Transverse colon (tissue), 4 donors: ENCODE measurements at regions not wholly inside any gene's neighbourhood (a gene's known extent, or its start where the extent isn't known, plus 50 kb on each side); places are given as distances from the start of the nearest gene placed in this dataset.
"Not testable (repeated sequence)": the region's sequence is repeated elsewhere in the genome, so short reads cannot be mapped to it uniquely, and the experiment has no call there.

ENCODE experiments used
- POLR2A ChIP-seq: fragments of 450-650 bp; IDR thresholded peaks from one replicate; pipeline ENCODE4 v1.6.1; 2016; ENCODE audit warnings: antibody characterized with exemption, mild to moderate bottlenecking, moderate library complexity
- POLR2AphosphoS5 ChIP-seq, 3 donors: sonication (generic); formaldehyde crosslinking; IDR thresholded peaks; one replicate each; pipeline ENCODE4 v1.6.1; 2016; ENCODE audit warnings: antibody characterized with exemption in 3 of 3
- TF ChIP-seq, protein P1 (sequence below), 5 experiments: fragments of 200-600 bp in 3 of 5; fragments of 450-650 bp in 2 of 5; sonication (generic) in 3 of 5; IDR thresholded peaks; 1 replicate in 2 of 5; 2 replicates in 3 of 5; pipeline ENCODE4 v1.5.1; 2016 to 2017; ENCODE audit warnings: antibody characterized with exemption in 5 of 5, inconsistent platforms in 3 of 5, mild to moderate bottlenecking in 2 of 5, moderate library complexity in 1 of 5

DNA sequence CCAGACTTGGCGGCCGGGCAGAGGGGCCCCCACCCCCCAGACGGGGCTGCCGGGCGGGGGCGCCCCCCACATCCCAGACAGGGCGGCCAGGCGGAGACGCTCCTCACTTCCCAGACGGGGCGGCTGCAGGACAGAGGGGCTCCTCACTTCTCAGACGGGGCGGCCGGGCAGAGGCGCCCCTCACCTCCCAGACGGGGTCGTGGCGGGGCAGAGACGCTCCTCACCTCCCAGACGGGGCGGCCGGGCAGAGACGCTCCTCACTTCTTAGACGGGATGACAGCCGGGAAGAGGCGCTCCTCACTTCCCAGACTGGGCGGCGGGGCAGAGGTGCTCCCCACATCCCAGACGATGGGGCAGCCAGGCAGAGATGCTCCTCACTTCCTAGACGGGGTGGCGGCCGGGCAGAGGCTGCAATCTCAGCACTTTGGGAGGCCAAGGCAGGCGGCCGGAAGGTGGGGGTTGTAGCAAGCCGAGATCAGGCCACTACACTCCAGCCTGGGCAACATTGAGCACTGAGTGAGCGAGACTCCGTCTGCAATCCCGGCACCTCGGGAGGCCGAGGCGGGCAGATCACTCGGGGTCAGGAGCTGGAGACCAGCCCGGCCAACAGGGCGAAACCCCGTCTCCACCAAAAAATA lies 79.0 kb upstream of the TBX5 start:
- not testable (repeated sequence) for TF ChIP-seq POLR2A; POLR2AphosphoS5 (IDR thresholded peaks at IDR 0.05)
- TF ChIP-seq, protein P1, sequence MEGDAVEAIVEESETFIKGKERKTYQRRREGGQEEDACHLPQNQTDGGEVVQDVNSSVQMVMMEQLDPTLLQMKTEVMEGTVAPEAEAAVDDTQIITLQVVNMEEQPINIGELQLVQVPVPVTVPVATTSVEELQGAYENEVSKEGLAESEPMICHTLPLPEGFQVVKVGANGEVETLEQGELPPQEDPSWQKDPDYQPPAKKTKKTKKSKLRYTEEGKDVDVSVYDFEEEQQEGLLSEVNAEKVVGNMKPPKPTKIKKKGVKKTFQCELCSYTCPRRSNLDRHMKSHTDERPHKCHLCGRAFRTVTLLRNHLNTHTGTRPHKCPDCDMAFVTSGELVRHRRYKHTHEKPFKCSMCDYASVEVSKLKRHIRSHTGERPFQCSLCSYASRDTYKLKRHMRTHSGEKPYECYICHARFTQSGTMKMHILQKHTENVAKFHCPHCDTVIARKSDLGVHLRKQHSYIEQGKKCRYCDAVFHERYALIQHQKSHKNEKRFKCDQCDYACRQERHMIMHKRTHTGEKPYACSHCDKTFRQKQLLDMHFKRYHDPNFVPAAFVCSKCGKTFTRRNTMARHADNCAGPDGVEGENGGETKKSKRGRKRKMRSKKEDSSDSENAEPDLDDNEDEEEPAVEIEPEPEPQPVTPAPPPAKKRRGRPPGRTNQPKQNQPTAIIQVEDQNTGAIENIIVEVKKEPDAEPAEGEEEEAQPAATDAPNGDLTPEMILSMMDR (IDR thresholded peaks at IDR 0.05): not testable (repeated sequence)
